UCSD-AML1 (cell line): ENCODE measurements at regions not wholly inside any gene's neighbourhood (a gene's known extent, or its start where the extent isn't known, plus 50 kb on each side); places are given as distances from the start of the nearest gene placed in this dataset.
A peak's percentile ranks its signal among the peaks of the same experiment; 100 is the strongest.

Experiments
- DNase-seq: peaks from one replicate; lab custom pipeline; 2025; ENCODE audit not compliant: unreplicated experiment; lab: John Stamatoyannopoulos, UW

GRCh38 chr9:13369431-13369830 is 89.9 kb upstream of the MPDZ start:
- no peak for DNase-seq

- no peak for DNase-seq
Measured at GRCh38 chr9:13367784-13368183, 88.3 kb upstream of the MPDZ start.

GRCh38 chr9:13364271-13365000 is 84.9 kb upstream of the MPDZ start:
- DNase-seq = no peak

GRCh38 chr9:13361076-13361475 is 81.6 kb upstream of the MPDZ start:
- no peak for DNase-seq

- no peak for DNase-seq
Measured at GRCh38 chr9:13360188-13360587, 80.7 kb upstream of the MPDZ start.

- DNase-seq = no peak
Measured at GRCh38 chr9:13358128-13358527, 78.6 kb upstream of the MPDZ start.

- DNase-seq = no peak
Measured at GRCh38 chr9:13354733-13355132, 75.2 kb upstream of the MPDZ start.

- DNase-seq = no peak
Measured at GRCh38 chr9:13352451-13352979, 73.0 kb upstream of the MPDZ start.

GRCh38 chr9:13351778-13352386 is 72.4 kb upstream of the MPDZ start:
- no peak for DNase-seq

- no peak for DNase-seq
Measured at GRCh38 chr9:13332571-13332970, 53.1 kb upstream of the MPDZ start.

- DNase-seq = no peak
Measured at GRCh38 chr9:13331320-13331719, 51.8 kb upstream of the MPDZ start.

GRCh38 chr9:13330396-13331004 is 51.0 kb upstream of the MPDZ start:
- peak; percentile 6 for DNase-seq
